HEK293 (cell line): ENCODE measurements at regions not wholly inside any gene's neighbourhood (a gene's known extent, or its start where the extent isn't known, plus 50 kb on each side); places are given as distances from the start of the nearest gene placed in this dataset.

Experiments
- ZNF341 ChIP-seq: fragments of 450-650 bp; formaldehyde crosslinking; IDR thresholded peaks from 2 replicates; pipeline ENCODE4; 2016; ENCODE audit warnings: low read depth, missing biosample characterization, missing genetic modification characterization
- TF ChIP-seq, protein P1 (sequence below): fragments of 450-650 bp; formaldehyde crosslinking; IDR thresholded peaks from 2 replicates; pipeline ENCODE4 v1.5.1; 2016; ENCODE audit warnings: missing biosample characterization, missing genetic modification characterization

DNA sequence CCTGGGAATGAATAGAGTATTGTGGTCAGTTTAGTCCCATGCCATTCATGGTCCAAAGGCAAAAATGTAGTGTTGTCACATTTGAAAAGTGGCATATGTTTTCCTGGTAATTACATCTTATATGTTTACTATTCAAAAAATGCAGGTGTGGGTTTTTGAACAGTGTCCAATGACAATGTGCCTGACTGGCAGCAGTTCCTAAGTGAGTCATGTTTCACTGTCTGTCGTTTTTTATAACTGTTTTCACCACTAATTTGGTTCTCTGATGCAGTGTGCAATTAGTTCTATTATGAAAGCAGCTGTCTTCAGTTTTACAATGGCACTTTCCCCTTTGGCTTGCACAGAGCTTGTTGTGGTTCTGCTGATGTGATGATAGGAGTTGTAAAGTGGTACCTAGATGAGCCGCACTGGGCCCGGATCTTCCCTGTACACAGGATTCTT, 162.3 kb downstream of the SEM1 start:
- TF ChIP-seq, protein P1, sequence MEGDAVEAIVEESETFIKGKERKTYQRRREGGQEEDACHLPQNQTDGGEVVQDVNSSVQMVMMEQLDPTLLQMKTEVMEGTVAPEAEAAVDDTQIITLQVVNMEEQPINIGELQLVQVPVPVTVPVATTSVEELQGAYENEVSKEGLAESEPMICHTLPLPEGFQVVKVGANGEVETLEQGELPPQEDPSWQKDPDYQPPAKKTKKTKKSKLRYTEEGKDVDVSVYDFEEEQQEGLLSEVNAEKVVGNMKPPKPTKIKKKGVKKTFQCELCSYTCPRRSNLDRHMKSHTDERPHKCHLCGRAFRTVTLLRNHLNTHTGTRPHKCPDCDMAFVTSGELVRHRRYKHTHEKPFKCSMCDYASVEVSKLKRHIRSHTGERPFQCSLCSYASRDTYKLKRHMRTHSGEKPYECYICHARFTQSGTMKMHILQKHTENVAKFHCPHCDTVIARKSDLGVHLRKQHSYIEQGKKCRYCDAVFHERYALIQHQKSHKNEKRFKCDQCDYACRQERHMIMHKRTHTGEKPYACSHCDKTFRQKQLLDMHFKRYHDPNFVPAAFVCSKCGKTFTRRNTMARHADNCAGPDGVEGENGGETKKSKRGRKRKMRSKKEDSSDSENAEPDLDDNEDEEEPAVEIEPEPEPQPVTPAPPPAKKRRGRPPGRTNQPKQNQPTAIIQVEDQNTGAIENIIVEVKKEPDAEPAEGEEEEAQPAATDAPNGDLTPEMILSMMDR (tag by site-specific recombination): no peak
- no peak for TF ChIP-seq ZNF341
